HEK293 (cell line): ENCODE measurements at regions not wholly inside any gene's neighbourhood (a gene's known extent, or its start where the extent isn't known, plus 50 kb on each side); places are given as distances from the start of the nearest gene placed in this dataset.

Source experiments
- CTCF ChIA-PET: fragments of 350-600 bp; formaldehyde crosslinking; extraction: SDS; loops from one replicate; lab custom pipeline; 2021; ENCODE audit warnings: antibody characterized with exemption; lab: Yijun Ruan, JAX
- POLR2A ChIA-PET: fragments of 300-600 bp; formaldehyde crosslinking; extraction: SDS; loops from one replicate; lab custom pipeline; 2020; ENCODE audit warnings: antibody characterized with exemption, inconsistent platforms; lab: Yijun Ruan, JAX
- H3K27ac ChIP-seq: fragments of 200-500 bp; sonication (Bioruptor generic); 2 replicates; pipeline ENCODE4 v1.5.1; 2014; ENCODE audit warnings: low read depth, low read length, control low read depth, inconsistent platforms; ENCODE audit errors: extremely low read depth
- H3K36me3 ChIP-seq, 2 experiments: fragments of 200-500 bp in 1 of 2; sonication (Bioruptor generic) in 1 of 2; 1 replicate in 1 of 2; 2 replicates in 1 of 2; pipeline ENCODE4 v1.5.1; 2014 to 2017; ENCODE audit warnings: inconsistent platforms in 2 of 2, low read length in 2 of 2; ENCODE audit not compliant: control insufficient read depth in 2 of 2, insufficient read depth in 1 of 2
- H3K4me1 ChIP-seq: fragments of 200-500 bp; sonication (Bioruptor generic); 2 replicates; pipeline ENCODE4 v1.5.1; 2014; ENCODE audit warnings: mild to moderate bottlenecking, low read length, inconsistent platforms; ENCODE audit not compliant: control insufficient read depth, insufficient read depth
- H3K4me3 ChIP-seq: 2 replicates; pipeline ENCODE4 v1.5.1; 2011; ENCODE audit warnings: low read depth, mild to moderate bottlenecking, control low read depth, low read length, moderate library complexity
- H3K9me3 ChIP-seq: fragments of 200-500 bp; sonication (Bioruptor generic); 2 replicates; pipeline ENCODE4 v1.5.1; 2014; ENCODE audit warnings: low read depth, low read length, inconsistent platforms; ENCODE audit not compliant: control insufficient read depth, insufficient read depth
- ATF2 ChIP-seq: fragments of 450-650 bp; formaldehyde crosslinking; IDR thresholded peaks from 2 replicates; pipeline ENCODE4 v1.5.1; 2016; ENCODE audit warnings: missing biosample characterization, missing genetic modification characterization, low read depth
- HOXA7 ChIP-seq: sonication (generic); formaldehyde crosslinking; IDR thresholded peaks from 2 replicates; pipeline ENCODE4 v1.8.1; 2022; ENCODE audit warnings: missing genetic modification reagents, borderline replicate concordance
- HOXC10 ChIP-seq: sonication (generic); formaldehyde crosslinking; IDR thresholded peaks from 2 replicates; pipeline ENCODE4 v1.8.1; 2023; ENCODE audit warnings: mild to moderate bottlenecking, missing genetic modification reagents
- IKZF3 ChIP-seq: fragments of 450-650 bp; IDR thresholded peaks from 2 replicates; pipeline ENCODE4 v1.5.0; 2018; ENCODE audit warnings: missing biosample characterization, mild to moderate bottlenecking, missing genetic modification characterization, moderate library complexity
- KLF7 ChIP-seq: fragments of 450-650 bp; formaldehyde crosslinking; IDR thresholded peaks from 2 replicates; pipeline ENCODE4 v1.5.1; 2016; ENCODE audit warnings: missing biosample characterization, missing genetic modification characterization, borderline replicate concordance
- SCRT2 ChIP-seq: fragments of 450-650 bp; formaldehyde crosslinking; IDR thresholded peaks from 2 replicates; pipeline ENCODE4 v1.5.1; 2016; ENCODE audit warnings: missing biosample characterization, missing genetic modification characterization
- SETDB1 ChIP-seq: IDR thresholded peaks from one replicate; pipeline ENCODE4 v1.6.1; 2017; ENCODE audit warnings: mild to moderate bottlenecking, low read length, moderate library complexity, mixed read lengths; ENCODE audit not compliant: insufficient read length
- ZBTB6 ChIP-seq: fragments of 450-650 bp; formaldehyde crosslinking; IDR thresholded peaks from 2 replicates; pipeline ENCODE4 v1.5.1; 2017; ENCODE audit warnings: missing biosample characterization, missing genetic modification characterization
- ZFHX2 ChIP-seq: fragments of 450-650 bp; formaldehyde crosslinking; conservative IDR thresholded peaks from 2 replicates; pipeline ENCODE4 v1.5.1; 2016; ENCODE audit warnings: missing biosample characterization, missing genetic modification characterization
- ZFP69B ChIP-seq: fragments of 450-650 bp; formaldehyde crosslinking; IDR thresholded peaks from 2 replicates; pipeline ENCODE4 v1.5.1; 2016; ENCODE audit warnings: missing biosample characterization, missing genetic modification characterization
- ZNF140 ChIP-seq: fragments of 450-650 bp; formaldehyde crosslinking; IDR thresholded peaks from 2 replicates; pipeline ENCODE4 v1.5.1; 2016; ENCODE audit warnings: missing biosample characterization, missing genetic modification characterization
- ZNF16 ChIP-seq: fragments of 450-650 bp; formaldehyde crosslinking; IDR thresholded peaks from 2 replicates; pipeline ENCODE4 v1.5.1; 2016; ENCODE audit warnings: low read depth, missing biosample characterization, missing genetic modification characterization
- ZNF174 ChIP-seq: fragments of 450-650 bp; formaldehyde crosslinking; IDR thresholded peaks from 2 replicates; pipeline ENCODE4 v1.5.0; 2017; ENCODE audit warnings: missing biosample characterization, mild to moderate bottlenecking, missing genetic modification characterization
- ZNF184 ChIP-seq: fragments of 450-650 bp; IDR thresholded peaks from 2 replicates; pipeline ENCODE4 v1.5.1; 2018; ENCODE audit warnings: missing biosample characterization, mild to moderate bottlenecking, missing genetic modification characterization
- ZNF248 ChIP-seq: fragments of 450-650 bp; formaldehyde crosslinking; IDR thresholded peaks from 2 replicates; pipeline ENCODE4 v1.5.1; 2017; ENCODE audit warnings: missing biosample characterization, missing genetic modification characterization
- ZNF433 ChIP-seq: fragments of 450-650 bp; formaldehyde crosslinking; IDR thresholded peaks from 2 replicates; pipeline ENCODE4 v1.5.1; 2016; ENCODE audit warnings: missing biosample characterization, missing genetic modification characterization, low read depth
- ZNF560 ChIP-seq: fragments of 450-650 bp; formaldehyde crosslinking; IDR thresholded peaks from 2 replicates; pipeline ENCODE4 v1.5.1; 2017; ENCODE audit warnings: missing biosample characterization, missing genetic modification characterization, borderline replicate concordance
- ZNF571 ChIP-seq: fragments of 450-650 bp; formaldehyde crosslinking; IDR thresholded peaks from 2 replicates; pipeline ENCODE4 v1.5.0; 2017; ENCODE audit warnings: missing biosample characterization, missing genetic modification characterization
- ZNF585B ChIP-seq: fragments of 450-650 bp; formaldehyde crosslinking; IDR thresholded peaks from 2 replicates; pipeline ENCODE4 v1.5.1; 2016; ENCODE audit warnings: missing biosample characterization, missing genetic modification characterization
- ZNF654 ChIP-seq: fragments of 450-650 bp; formaldehyde crosslinking; IDR thresholded peaks from 2 replicates; pipeline ENCODE4 v1.5.1; 2016; ENCODE audit warnings: low read depth, missing biosample characterization, missing genetic modification characterization
- ZNF701 ChIP-seq: fragments of 450-650 bp; formaldehyde crosslinking; IDR thresholded peaks from 2 replicates; pipeline ENCODE4 v1.5.1; 2016; ENCODE audit warnings: missing biosample characterization, missing genetic modification characterization
- ZNF776 ChIP-seq: fragments of 450-650 bp; formaldehyde crosslinking; IDR thresholded peaks from 2 replicates; pipeline ENCODE4 v1.5.0; 2017; ENCODE audit warnings: missing biosample characterization, missing genetic modification characterization, borderline replicate concordance
- ZXDB ChIP-seq: fragments of 450-650 bp; formaldehyde crosslinking; IDR thresholded peaks from 2 replicates; pipeline ENCODE4 v1.5.1; 2016; ENCODE audit warnings: missing biosample characterization, missing genetic modification characterization
- TF ChIP-seq, protein P1 (sequence below): fragments of 450-650 bp; formaldehyde crosslinking; IDR thresholded peaks from 2 replicates; pipeline ENCODE4 v1.5.1; 2016; ENCODE audit warnings: missing biosample characterization, missing genetic modification characterization

DNA sequence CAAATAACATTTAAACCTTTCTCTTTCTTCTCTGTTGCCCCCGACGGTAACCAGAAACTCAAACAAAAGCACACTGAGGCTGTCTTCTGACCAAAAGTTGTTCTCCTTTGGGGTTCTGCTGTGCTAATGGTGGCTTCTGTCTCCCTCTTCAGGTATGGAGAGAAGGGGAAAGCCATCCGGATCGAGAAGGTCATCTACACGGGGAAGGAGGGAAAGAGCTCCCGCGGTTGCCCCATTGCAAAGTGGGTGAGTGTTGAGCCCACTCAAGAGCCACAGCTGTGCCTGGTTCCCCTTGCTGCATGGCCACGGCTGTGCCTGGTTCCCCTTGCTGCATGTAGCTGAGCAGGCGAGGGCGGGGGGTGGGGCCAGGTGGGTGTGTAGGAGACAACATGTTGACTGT is 67.4 kb downstream of the BOLA3 start:
- POLR2A ChIA-PET = no interaction called here
- Histone ChIP-seq H3K9me3 (no peaks in the 10 kb centered on the region), H3K4me3 (no peak overlapping the region), H3K4me1 (0 out of 2 replicates have a peak, but pooled peaks cover 4% of the 10 kb centered on the region), H3K27ac (no peak overlapping the region), H3K36me3 (peaks cover 0 to 25% of the 10 kb centered on the region in 2 experiments; a peak in 1 of 3 replicates)
- TF ChIP-seq ZNF776 (tag by site-specific recombination) (no peak), ZNF560 (tag by site-specific recombination) (no peak), ZNF654 (tag by site-specific recombination) (peak; percentile 13; the same call in 1 of the 2 replicates), IKZF3 (tag by site-specific recombination) (no peak), HOXA7 (CRISPR knock-in tag) (no peak)
- CTCF ChIA-PET = interaction anchor here (0.6 to 1.0 kb wide), 4 partner anchors 172 to 387 kb away, joined by 3 to 5 read pairs (median 4); partner anchors contain the start of gene STAMBP

DNA sequence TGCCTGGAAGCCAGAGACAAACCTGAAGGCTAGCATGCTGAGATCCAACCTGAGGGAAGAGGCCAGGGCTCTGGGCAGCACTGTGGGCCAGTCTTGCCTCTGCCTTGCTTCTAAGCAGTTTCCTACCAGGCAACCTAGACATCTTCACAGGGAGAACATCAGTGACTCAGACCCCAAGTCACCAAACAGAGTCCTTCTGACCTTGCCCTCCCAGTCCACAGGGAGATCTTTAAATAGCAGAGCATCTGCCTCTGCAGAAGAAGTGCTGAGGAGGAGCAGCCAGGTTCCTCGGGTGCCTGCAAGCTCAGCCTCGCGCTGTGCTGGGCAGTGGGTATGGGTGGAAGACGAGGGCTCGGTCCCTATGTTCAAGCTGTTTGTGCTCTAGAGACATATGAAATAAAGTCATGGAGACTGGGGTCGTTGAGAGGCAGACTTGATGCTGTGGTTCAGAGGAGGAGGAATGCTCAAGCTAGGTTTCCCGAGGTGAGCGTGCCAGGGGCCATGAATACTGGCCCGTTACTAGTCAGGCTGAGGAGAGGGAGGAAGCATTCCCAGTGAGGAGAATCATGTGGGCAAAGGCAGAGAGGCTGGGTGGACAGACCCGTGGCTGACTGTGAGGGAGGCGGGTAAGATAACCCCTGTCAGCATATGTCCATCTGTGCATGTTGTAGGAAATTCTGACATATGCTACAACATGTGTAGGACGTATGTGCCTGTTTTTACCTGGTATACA is 66.5 kb downstream of the BOLA3 start:
- TF ChIP-seq ZBTB6 (tag by site-specific recombination) = no peak
- H3K4me1 ChIP-seq = 0 out of 2 replicates have a peak, but pooled peaks cover 4% of the 10 kb centered on the region
- no peaks in the 10 kb centered on the region for H3K9me3 ChIP-seq
- no peak overlapping the region for H3K4me3 ChIP-seq
- H3K27ac ChIP-seq = no peak overlapping the region
- CTCF ChIA-PET = interaction anchor here (0.6 to 1.0 kb wide), 4 partner anchors 173 to 388 kb away, joined by 3 to 5 read pairs (median 4); partner anchors contain the start of gene STAMBP
- H3K36me3 ChIP-seq = peaks cover 0 to 25% of the 10 kb centered on the region in 2 experiments; a peak in 1 of 3 replicates
- POLR2A ChIA-PET = no interaction called here

DNA sequence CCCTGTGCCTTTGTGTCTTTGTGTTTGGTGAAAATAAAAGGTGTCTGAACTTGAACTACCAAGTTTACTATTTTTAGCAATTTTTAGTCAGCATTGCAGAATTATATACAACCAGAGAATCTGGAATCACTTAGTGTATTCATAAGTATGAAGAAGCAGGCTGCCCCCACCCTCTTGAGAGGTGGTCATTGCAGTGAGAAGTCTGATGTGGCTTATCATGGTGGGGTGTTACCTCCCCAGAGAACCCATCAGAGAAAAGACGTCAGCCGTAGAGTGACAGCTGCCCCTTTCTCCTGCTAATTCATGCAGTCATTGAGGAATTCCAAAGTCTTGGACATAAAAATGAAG is 66.0 kb downstream of the BOLA3 start:
- 0 out of 2 replicates have a peak, but pooled peaks cover 4% of the 10 kb centered on the region for H3K4me1 ChIP-seq
- no peak overlapping the region for H3K4me3 ChIP-seq
- no peaks in the 10 kb centered on the region for H3K9me3 ChIP-seq
- peaks cover 0 to 25% of the 10 kb centered on the region in 2 experiments; a peak in 1 of 3 replicates for H3K36me3 ChIP-seq
- POLR2A ChIA-PET = no interaction called here
- CTCF ChIA-PET = no interaction called here
- H3K27ac ChIP-seq = no peak overlapping the region
- TF ChIP-seq ZXDB (tag by site-specific recombination) (no peak), ZNF701 (tag by site-specific recombination) (no peak), SCRT2 (tag by site-specific recombination) (no peak), ZNF140 (tag by site-specific recombination) (no peak)

- Histone ChIP-seq H3K4me1 (no peaks in the 10 kb centered on the region), H3K27ac (no peak overlapping the region), H3K36me3 (peaks cover 0 to 39% of the 10 kb centered on the region in 2 experiments), H3K9me3 (no peaks in the 10 kb centered on the region), H3K4me3 (no peak overlapping the region)
- CTCF ChIA-PET = no interaction called here
- TF ChIP-seq KLF7 (tag by site-specific recombination) (no peak), ATF2 (tag by site-specific recombination) (no peak), ZFP69B (tag by site-specific recombination) (no peak), ZNF16 (tag by site-specific recombination) (no peak), ZNF174 (no peak), SCRT2 (tag by site-specific recombination) (no peak), ZFHX2 (tag by site-specific recombination) (no peak), ZNF585B (tag by site-specific recombination) (no peak), ZNF571 (tag by site-specific recombination) (no peak), SETDB1 (no peak), HOXC10 (CRISPR knock-in tag) (no peak), ZNF433 (no peak), ZNF184 (tag by site-specific recombination) (no peak), ZNF248 (tag by site-specific recombination) (no peak)
- TF ChIP-seq, protein P1, sequence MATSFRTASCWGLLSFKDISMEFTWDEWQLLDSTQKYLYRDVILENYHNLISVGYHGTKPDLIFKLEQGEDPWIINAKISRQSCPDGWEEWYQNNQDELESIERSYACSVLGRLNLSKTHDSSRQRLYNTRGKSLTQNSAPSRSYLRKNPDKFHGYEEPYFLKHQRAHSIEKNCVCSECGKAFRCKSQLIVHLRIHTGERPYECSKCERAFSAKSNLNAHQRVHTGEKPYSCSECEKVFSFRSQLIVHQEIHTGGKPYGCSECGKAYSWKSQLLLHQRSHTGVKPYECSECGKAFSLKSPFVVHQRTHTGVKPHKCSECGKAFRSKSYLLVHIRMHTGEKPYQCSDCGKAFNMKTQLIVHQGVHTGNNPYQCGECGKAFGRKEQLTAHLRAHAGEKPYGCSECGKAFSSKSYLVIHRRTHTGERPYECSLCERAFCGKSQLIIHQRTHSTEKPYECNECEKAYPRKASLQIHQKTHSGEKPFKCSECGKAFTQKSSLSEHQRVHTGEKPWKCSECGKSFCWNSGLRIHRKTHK (tag by site-specific recombination) = no peak
- POLR2A ChIA-PET = no interaction called here
Observed at GRCh38 chr2:74083750-74084149, 64.0 kb downstream of the BOLA3 start.
